ENCODE measurements at regions not wholly inside any gene's neighbourhood (a gene's known extent, or its start where the extent isn't known, plus 50 kb on each side); places are given as distances from the start of the nearest gene placed in this dataset.

- TF ChIP-seq CTCF (IDR thresholded peaks at IDR 0.05) (no peak), EP300 (IDR thresholded peaks at IDR 0.05) (no peak), POLR2A (IDR thresholded peaks at IDR 0.05) (no peak)
Measured at GRCh38 chr3:193757457-193757856, 164.4 kb downstream of the OPA1 start.
